Right lobe of liver (tissue), 4 donors: ENCODE measurements at regions not wholly inside any gene's neighbourhood (a gene's known extent, or its start where the extent isn't known, plus 50 kb on each side); places are given as distances from the start of the nearest gene placed in this dataset.

Experiments used
- CTCF ChIP-seq, 4 donors: fragments of 200-600 bp in 3 of 4; fragments of 450-650 bp in 1 of 4; IDR thresholded peaks; one replicate each; pipeline versions ENCODE4 v1.5.1 to v1.8.0; 2016 to 2022; ENCODE audit warnings: antibody characterized with exemption in 4 of 4, mild to moderate bottlenecking in 2 of 4
- POLR2A ChIP-seq: fragments of 450-650 bp; IDR thresholded peaks from one replicate; pipeline ENCODE4 v1.6.1; 2017; ENCODE audit warnings: antibody characterized with exemption, mild to moderate bottlenecking
- donor health status: DM: no; HTN: no; CAD: no.
- donor health status: DM: no; HTN: no; CAD: no.
- donor health status: DM: no; HTN: yes; CAD: no.

- TF ChIP-seq CTCF (IDR thresholded peaks at IDR 0.05) = no peak
- TF ChIP-seq POLR2A = no peak
Measured at GRCh38 chr7:46162609-46163008, 241.5 kb upstream of the IGFBP3 start.
